Activated CD4-positive, alpha-beta T cell treated with anti-CD3 and anti-CD28 coated beads, Interleukin-2, amount 10 ng/mL, durations not matched to agents 7 days and 5 days (primary cell): ENCODE measurements at regions not wholly inside any gene's neighbourhood (a gene's known extent, or its start where the extent isn't known, plus 50 kb on each side); places are given as distances from the start of the nearest gene placed in this dataset.

Source experiments
- CTCF ChIA-PET: fragments of 350-600 bp; sonication (Branson Sonifier 250); formaldehyde crosslinking; loops from one replicate; lab custom pipeline; 2021; ENCODE audit warnings: antibody characterized with exemption; lab: Charles Lee
- POLR2A ChIA-PET: fragments of 350-600 bp; sonication (Branson Sonifier 250); formaldehyde crosslinking; loops from one replicate; lab custom pipeline; 2021; ENCODE audit warnings: antibody characterized with exemption; lab: Charles Lee
- DNase-seq: peaks from one replicate; pipeline ENCODE4 v3.0.0-alpha.2; 2020
- H3K27ac Mint-ChIP-seq: one replicate; pipeline ENCODE4 v1.8.0; 2021; ENCODE audit warnings: mild to moderate bottlenecking, moderate library complexity, mixed read lengths
- H3K27me3 Mint-ChIP-seq: one replicate; pipeline ENCODE4 v1.8.0; 2021; ENCODE audit warnings: mixed read lengths
- H3K36me3 Mint-ChIP-seq: one replicate; pipeline ENCODE4 v1.8.0; 2021; ENCODE audit warnings: low read depth, mixed read lengths
- H3K4me1 Mint-ChIP-seq: one replicate; pipeline ENCODE4 v1.8.0; 2021; ENCODE audit warnings: mixed read lengths
- H3K4me3 Mint-ChIP-seq: one replicate; pipeline ENCODE4 v1.8.0; 2021; ENCODE audit warnings: mild to moderate bottlenecking, moderate library complexity, mixed read lengths
- H3K9me3 Mint-ChIP-seq: one replicate; pipeline ENCODE4 v1.8.0; 2021; ENCODE audit warnings: mixed read lengths

DNA sequence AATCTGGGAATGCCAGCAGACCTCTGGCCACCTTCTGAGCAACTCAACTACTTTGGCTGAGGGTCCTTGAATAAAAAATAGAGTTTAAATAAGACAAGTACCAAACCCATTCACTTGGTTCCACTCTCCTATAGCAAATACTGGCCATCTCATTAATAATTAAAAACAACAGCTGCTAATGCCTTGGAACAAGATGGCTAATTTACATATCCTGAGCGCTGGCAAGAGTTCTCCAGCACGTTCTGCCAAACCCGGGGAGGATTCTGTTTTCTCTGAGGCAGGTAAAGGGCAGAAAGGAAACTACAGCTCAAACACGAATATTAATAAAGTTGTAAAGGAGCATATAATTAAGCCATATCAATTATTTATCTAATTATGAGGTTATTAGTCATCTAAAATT, 1123.7 kb downstream of the TDRD15 start:
- no peak for DNase-seq
- Mint-ChIP-seq H3K9me3 (peaks cover 4% of the 10 kb centered on the region), H3K27ac (no peak overlapping the region), H3K4me1 (no peaks in the 10 kb centered on the region), H3K4me3 (no peak overlapping the region), H3K27me3 (no peaks in the 10 kb centered on the region), H3K36me3 (no peaks in the 10 kb centered on the region)
- ChIA-PET CTCF (no interaction called here), POLR2A (no interaction called here)

DNA sequence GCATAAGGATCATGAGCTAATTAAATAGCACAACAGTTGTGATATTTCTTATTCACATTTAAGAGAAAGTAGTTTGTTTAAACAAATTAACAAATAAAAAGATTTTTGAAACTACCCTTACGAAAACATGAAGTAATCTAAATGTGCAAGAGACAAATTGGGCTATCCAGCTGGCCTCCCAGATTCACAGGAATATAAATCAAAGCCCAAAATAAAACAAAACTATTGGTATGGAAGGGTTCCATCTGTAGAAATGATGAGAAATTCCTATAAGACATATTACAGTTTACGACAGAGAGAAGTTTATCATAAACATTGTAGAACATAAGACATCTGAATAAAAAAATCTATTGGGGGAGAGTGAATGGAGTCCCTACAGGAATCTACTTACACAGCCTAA, 1125.1 kb downstream of the TDRD15 start:
- Mint-ChIP-seq H3K27me3 (no peaks in the 10 kb centered on the region), H3K9me3 (peaks cover 4% of the 10 kb centered on the region), H3K4me1 (no peaks in the 10 kb centered on the region), H3K36me3 (no peaks in the 10 kb centered on the region), H3K27ac (no peak overlapping the region), H3K4me3 (no peak overlapping the region)
- DNase-seq = no peak
- CTCF ChIA-PET = no interaction called here
- POLR2A ChIA-PET = no interaction called here

DNA sequence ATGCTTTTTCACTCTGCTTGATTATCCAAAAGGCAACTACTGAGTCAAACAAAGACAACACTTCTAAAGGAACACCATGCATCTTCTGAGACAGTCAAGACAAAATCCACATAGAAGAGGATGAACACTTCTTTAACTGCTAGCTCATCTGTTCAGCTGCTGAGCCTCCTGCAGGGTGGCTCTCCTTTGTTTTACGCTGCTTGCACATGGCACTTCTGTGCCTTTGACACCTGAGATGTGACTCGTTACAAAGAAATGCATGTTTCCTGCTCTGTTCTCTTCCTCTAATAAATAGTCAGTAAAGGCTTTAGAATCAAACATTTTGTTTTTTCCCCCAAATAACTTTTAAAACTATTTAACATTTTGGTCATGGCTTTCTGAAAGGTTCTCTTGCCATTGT, 1129.4 kb downstream of the TDRD15 start:
- Mint-ChIP-seq H3K27ac (no peak overlapping the region), H3K36me3 (no peaks in the 10 kb centered on the region), H3K27me3 (no peaks in the 10 kb centered on the region), H3K4me1 (no peaks in the 10 kb centered on the region), H3K9me3 (peaks cover 4% of the 10 kb centered on the region), H3K4me3 (no peak overlapping the region)
- no peak for DNase-seq
- ChIA-PET POLR2A (no interaction called here), CTCF (no interaction called here)

DNA sequence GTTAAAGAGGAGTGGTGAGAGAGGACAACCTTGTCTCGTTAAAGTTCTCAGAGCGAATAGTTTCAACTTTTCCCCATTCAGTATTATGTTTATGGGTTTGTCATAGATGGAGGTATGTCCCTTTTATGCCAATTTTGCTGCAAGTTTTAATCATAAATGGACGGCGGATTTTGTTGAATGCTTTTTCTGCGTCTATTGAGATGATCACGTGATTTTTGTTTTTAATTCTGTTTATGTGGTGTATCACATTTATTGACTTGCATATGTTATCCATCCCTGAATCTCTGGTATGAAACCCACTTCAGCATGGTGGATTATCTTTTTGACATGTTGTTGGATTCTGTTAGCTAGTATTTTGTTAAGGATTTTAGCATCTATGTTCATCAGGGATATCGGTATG, 1123.8 kb upstream of the KLHL29 start:
- no peaks in the 10 kb centered on the region for H3K27me3 Mint-ChIP-seq
- no peak overlapping the region for H3K27ac Mint-ChIP-seq
- H3K4me3 Mint-ChIP-seq = no peak overlapping the region
- peaks cover 19% of the 10 kb centered on the region for H3K9me3 Mint-ChIP-seq
- no peaks in the 10 kb centered on the region for H3K36me3 Mint-ChIP-seq
- no peak for DNase-seq
- H3K4me1 Mint-ChIP-seq = peaks cover 3% of the 10 kb centered on the region
- POLR2A ChIA-PET = no interaction called here
- CTCF ChIA-PET = no interaction called here

DNA sequence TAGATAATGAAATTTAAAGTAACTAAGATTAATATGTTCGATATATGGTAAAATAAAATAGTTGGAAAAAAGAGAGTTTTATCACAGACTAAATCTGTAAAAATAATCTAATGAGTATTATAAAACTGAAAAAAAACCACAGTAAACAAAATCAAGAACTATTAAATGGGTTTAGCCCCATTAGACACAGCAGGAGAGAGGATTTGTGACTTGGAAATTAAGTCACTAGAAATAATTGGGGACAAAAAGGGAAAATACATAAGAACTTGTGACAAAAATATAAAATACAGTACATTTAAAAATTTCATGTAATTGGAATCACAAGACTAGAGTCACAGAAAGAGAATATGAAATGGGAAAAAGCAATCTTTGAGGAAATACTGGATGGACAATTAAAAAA, 1114.6 kb upstream of the KLHL29 start:
- H3K36me3 Mint-ChIP-seq = no peaks in the 10 kb centered on the region
- peaks cover 4% of the 10 kb centered on the region for H3K9me3 Mint-ChIP-seq
- H3K27ac Mint-ChIP-seq = no peak overlapping the region
- no peak for DNase-seq
- no peaks in the 10 kb centered on the region for H3K4me1 Mint-ChIP-seq
- no peaks in the 10 kb centered on the region for H3K27me3 Mint-ChIP-seq
- ChIA-PET CTCF (no interaction called here), POLR2A (no interaction called here)
- H3K4me3 Mint-ChIP-seq = no peak overlapping the region

DNA sequence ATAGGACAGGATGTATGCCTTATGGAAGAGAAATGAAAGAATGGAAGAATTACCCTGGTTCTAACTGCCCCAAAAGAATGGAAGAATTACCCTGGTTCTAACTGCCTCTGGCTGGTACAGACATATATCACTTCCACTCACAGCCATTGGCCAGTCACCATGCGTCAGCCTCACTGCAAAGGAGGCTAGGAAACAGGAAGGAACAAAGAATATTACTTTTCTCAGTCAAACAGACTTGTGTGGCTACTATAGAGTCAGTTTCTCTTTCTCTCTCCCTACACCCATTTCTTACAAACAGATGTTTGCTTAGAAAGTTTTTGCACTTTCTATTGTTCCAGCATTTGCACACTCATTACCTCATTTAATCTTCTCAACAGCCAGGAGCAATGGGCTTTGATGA, 1111.1 kb upstream of the KLHL29 start:
- DNase-seq = no peak
- Mint-ChIP-seq H3K27ac (no peak overlapping the region), H3K4me1 (no peaks in the 10 kb centered on the region), H3K27me3 (no peaks in the 10 kb centered on the region), H3K4me3 (no peak overlapping the region), H3K36me3 (no peaks in the 10 kb centered on the region), H3K9me3 (no peaks in the 10 kb centered on the region)
- ChIA-PET POLR2A (no interaction called here), CTCF (no interaction called here)

DNA sequence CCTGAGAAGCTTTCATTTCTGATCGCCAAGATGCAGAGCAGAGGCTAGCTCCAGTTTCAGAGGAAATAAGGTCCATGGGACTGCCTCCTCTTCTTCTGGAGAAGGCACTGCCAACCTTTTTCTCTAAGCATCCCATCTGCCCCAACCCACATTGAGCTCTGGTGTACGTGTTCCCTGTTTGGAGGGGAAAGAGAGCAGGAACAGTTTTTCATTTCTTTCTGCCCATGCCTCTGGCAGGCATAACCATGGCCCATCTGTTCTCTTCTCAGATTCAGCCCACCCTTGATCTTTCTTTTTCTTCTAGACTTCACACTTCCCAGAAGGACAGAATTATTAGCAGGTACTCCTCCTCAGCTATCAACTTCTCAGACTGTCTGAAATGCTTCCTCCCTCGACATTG, 1110.3 kb upstream of the KLHL29 start:
- Mint-ChIP-seq H3K9me3 (no peaks in the 10 kb centered on the region), H3K36me3 (no peaks in the 10 kb centered on the region), H3K4me3 (no peak overlapping the region), H3K27ac (no peak overlapping the region), H3K27me3 (no peaks in the 10 kb centered on the region), H3K4me1 (no peaks in the 10 kb centered on the region)
- ChIA-PET CTCF (no interaction called here), POLR2A (no interaction called here)
- no peak for DNase-seq

DNA sequence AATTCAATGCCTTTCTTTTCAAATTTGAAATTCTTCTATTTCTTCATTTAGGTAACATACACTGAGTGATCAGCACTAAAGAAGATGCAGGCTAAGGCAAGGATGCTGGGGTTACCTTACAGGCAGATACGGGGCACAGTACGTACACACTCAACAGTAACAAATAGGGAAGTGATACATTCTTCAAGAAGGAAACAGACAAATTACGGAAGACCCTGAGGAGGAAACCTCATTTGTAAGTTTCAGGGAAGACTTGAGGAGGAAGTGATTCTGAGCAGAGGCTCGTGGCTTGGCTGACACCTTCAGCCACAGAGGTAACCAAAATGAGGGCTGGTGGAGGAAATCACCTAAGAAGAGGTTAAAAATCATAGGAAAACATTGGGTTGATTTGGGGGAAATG, 1108.3 kb upstream of the KLHL29 start:
- POLR2A ChIA-PET = no interaction called here
- no peak for DNase-seq
- Mint-ChIP-seq H3K4me1 (no peaks in the 10 kb centered on the region), H3K9me3 (no peaks in the 10 kb centered on the region), H3K4me3 (no peak overlapping the region), H3K27me3 (no peaks in the 10 kb centered on the region), H3K27ac (no peak overlapping the region), H3K36me3 (no peaks in the 10 kb centered on the region)
- CTCF ChIA-PET = no interaction called here

DNA sequence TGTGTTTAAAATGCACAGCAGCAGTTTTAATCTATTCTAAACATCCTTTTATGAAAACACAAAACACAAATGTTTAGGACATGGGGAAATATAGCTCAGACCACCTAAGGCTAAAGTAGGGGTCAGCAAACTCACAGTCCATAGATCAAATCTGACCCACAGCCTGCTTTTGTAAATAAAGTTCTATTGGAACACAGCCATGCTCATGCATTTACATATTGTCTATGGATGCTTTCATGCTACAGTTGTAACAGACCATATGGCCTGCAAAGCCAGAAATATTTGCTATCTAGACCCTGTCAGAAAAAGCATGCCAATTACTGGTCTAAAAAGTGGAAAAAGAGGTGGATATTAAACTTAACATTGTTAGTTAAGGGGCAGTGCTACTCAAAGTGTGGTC, 1105.4 kb upstream of the KLHL29 start:
- H3K36me3 Mint-ChIP-seq = no peaks in the 10 kb centered on the region
- POLR2A ChIA-PET = no interaction called here
- no peaks in the 10 kb centered on the region for H3K27me3 Mint-ChIP-seq
- no peaks in the 10 kb centered on the region for H3K9me3 Mint-ChIP-seq
- DNase-seq = no peak
- CTCF ChIA-PET = no interaction called here
- no peak overlapping the region for H3K4me3 Mint-ChIP-seq
- no peak overlapping the region for H3K27ac Mint-ChIP-seq
- H3K4me1 Mint-ChIP-seq = no peaks in the 10 kb centered on the region

DNA sequence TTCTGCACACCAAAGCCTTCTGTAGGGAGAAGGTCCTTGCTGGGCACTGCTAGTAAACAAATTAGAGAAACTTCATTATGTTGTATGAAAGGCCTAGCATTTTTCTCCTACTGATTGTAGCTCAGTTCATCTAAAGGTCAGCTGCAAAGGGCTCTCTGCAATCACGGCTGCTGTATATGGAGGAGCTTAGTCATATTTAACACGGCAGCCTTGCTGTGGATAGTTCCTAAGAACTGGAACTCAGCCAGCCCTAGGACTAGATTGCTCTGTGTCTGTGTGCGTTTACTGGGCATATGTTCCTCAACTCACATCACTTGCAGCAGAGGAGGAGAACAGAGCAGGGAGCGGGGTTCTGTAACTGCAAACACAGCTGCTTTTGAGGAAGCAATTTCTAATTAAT, 1103.9 kb upstream of the KLHL29 start:
- no peaks in the 10 kb centered on the region for H3K4me1 Mint-ChIP-seq
- no peaks in the 10 kb centered on the region for H3K36me3 Mint-ChIP-seq
- H3K9me3 Mint-ChIP-seq = no peaks in the 10 kb centered on the region
- ChIA-PET POLR2A (no interaction called here), CTCF (no interaction called here)
- no peaks in the 10 kb centered on the region for H3K27me3 Mint-ChIP-seq
- no peak for DNase-seq
- no peak overlapping the region for H3K4me3 Mint-ChIP-seq
- no peak overlapping the region for H3K27ac Mint-ChIP-seq

DNA sequence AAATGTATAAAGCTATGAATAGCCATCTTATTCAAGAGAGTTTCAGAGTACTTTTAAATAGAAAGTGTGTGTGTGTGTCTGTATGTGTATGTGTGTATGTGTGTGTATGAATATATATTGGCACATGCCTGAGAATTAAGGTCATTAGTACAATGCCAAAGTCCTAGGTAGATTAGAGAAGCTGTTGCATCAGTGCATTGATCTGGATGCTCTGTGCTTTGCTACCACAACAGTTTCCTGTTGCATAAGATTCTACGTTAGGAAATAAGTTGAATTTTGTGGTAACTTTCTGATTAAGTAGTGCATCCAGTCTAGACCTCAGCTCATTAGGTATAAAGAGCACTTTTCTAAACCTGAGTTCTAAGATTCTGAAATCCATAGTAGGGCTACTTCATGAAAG, 1102.8 kb upstream of the KLHL29 start:
- DNase-seq = no peak
- no peaks in the 10 kb centered on the region for H3K9me3 Mint-ChIP-seq
- H3K36me3 Mint-ChIP-seq = no peaks in the 10 kb centered on the region
- no peak overlapping the region for H3K27ac Mint-ChIP-seq
- no peaks in the 10 kb centered on the region for H3K27me3 Mint-ChIP-seq
- H3K4me1 Mint-ChIP-seq = no peaks in the 10 kb centered on the region
- CTCF ChIA-PET = no interaction called here
- H3K4me3 Mint-ChIP-seq = no peak overlapping the region
- POLR2A ChIA-PET = no interaction called here

DNA sequence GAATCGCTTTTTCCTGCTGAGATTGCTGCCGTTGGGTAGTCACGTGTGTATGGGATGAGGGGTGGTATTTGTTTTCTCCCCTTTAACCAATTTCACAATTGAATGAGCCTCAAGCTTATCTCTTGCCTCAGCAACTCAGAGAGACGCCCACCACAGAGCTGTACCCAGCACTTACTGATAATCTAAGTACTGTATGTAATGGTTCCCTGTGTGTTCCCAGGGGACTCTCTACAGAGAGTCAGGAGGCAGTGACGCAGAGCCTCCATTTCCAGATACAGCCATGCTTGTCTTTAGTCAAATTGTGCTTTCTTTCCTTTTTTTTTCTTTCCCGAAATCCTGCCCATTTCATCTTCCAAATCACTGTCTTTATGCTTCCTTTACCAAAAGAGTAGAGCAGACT, 1102.1 kb upstream of the KLHL29 start:
- no peak for DNase-seq
- no peak overlapping the region for H3K27ac Mint-ChIP-seq
- CTCF ChIA-PET = no interaction called here
- POLR2A ChIA-PET = no interaction called here
- H3K9me3 Mint-ChIP-seq = no peaks in the 10 kb centered on the region
- no peaks in the 10 kb centered on the region for H3K27me3 Mint-ChIP-seq
- H3K4me1 Mint-ChIP-seq = no peaks in the 10 kb centered on the region
- no peak overlapping the region for H3K4me3 Mint-ChIP-seq
- H3K36me3 Mint-ChIP-seq = no peaks in the 10 kb centered on the region

DNA sequence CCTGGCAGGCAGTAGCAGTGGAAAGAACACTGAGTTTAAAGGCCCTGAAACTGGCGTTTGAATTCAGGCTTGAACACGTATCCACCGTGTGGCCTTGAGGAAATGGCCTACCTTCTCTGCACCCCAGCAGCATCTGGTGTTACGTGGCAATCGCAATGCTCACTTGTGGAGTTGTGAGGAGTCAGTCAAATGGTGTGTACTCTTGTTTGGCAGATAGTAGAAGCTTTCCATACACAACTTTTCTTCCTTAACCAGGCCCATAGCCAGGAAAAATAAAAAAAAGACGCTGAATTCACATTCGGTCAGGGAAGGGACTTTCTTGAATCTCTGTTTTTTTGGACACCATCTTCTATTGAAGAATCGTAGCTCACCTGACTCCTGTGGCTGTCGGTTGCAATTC, 1101.5 kb upstream of the KLHL29 start:
- Mint-ChIP-seq H3K27ac (no peak overlapping the region), H3K4me3 (no peak overlapping the region), H3K4me1 (no peaks in the 10 kb centered on the region), H3K9me3 (no peaks in the 10 kb centered on the region), H3K27me3 (no peaks in the 10 kb centered on the region), H3K36me3 (no peaks in the 10 kb centered on the region)
- no peak for DNase-seq
- ChIA-PET CTCF (no interaction called here), POLR2A (no interaction called here)

DNA sequence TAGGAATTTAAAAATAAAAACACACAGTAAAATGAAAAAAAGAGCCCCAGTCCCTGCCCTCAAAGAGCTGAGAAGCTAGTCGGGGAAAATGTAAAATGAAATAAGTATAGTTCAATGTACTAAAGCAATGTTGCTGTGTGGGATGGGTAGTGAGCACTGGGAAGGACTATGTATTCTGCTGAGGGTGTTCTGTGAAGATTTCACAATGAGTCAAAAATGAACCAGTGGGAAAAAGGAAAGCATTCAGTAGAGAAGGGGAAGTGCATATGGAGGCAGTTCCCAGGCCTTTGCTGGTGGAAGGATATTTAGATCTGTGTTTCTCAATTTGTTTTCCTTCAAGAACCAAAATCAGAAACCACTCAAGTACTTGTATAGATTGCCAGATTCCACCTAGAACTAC, 1094.7 kb upstream of the KLHL29 start:
- no peaks in the 10 kb centered on the region for H3K27me3 Mint-ChIP-seq
- peaks cover 4% of the 10 kb centered on the region for H3K9me3 Mint-ChIP-seq
- no peaks in the 10 kb centered on the region for H3K36me3 Mint-ChIP-seq
- ChIA-PET CTCF (no interaction called here), POLR2A (no interaction called here)
- DNase-seq = no peak
- H3K4me1 Mint-ChIP-seq = no peaks in the 10 kb centered on the region
- no peak overlapping the region for H3K27ac Mint-ChIP-seq
- H3K4me3 Mint-ChIP-seq = no peak overlapping the region
